ENCODE measurements at regions not wholly inside any gene's neighbourhood (a gene's known extent, or its start where the extent isn't known, plus 50 kb on each side); places are given as distances from the start of the nearest gene placed in this dataset.

DNA sequence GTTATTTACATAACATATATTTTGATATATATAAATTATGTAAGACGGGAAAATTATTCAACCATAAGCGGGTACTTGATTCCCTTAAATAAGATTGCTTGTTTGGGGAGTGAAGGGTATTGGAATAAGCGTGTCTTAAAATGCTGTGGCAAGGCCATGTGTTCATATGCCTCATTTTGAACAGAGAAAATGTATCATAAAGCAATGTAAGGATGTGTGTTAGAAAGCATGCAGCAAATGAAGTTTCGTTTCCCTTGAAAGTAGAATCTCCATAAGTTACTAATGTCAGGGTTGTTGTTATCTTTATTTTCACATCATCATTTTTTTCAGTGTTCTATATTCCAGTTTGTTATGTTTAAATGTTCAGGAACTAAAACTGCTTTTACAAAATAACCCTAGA lies 465.6 kb downstream of the FOXG1 start:
- ATAC-seq (no peak), DNase-seq (no peak)
- H3K27ac ChIP-seq = no peak overlapping the region
- 82 to 84% (median 83%) methylated on average over 4 of the region's 4 CpGs for WGBS, 3 donors
- H3K36me3 ChIP-seq (ENCODE audit: insufficient read depth in 1 of 2, low read depth in 1 of 2) = no peaks in the 10 kb centered on the region
- no peaks in the 10 kb centered on the region for H3K4me1 ChIP-seq
- no peaks in the 10 kb centered on the region for H3K27me3 ChIP-seq (ENCODE audit: insufficient read depth in 3 of 3, low read length in 2 of 3)
- TF ChIP-seq CTCF (IDR thresholded peaks at IDR 0.05) = no peak
- intact Hi-C loops (cut with DNase I) = no loop called here
- H3K4me3 ChIP-seq = no peak overlapping the region
- no peaks in the 10 kb centered on the region for H3K9me3 ChIP-seq

GRCh38 chr14:29232711-29233110 lies 466.1 kb downstream of the FOXG1 start:
- no peaks in the 10 kb centered on the region for H3K27me3 ChIP-seq (ENCODE audit: insufficient read depth in 3 of 3, low read length in 2 of 3)
- no peaks in the 10 kb centered on the region for H3K9me3 ChIP-seq
- no peak for TF ChIP-seq CTCF (IDR thresholded peaks at IDR 0.05)
- ATAC-seq (no peak), DNase-seq (no peak)
- H3K4me1 ChIP-seq = no peaks in the 10 kb centered on the region
- intact Hi-C loops (cut with DNase I) = no loop called here
- no peak overlapping the region for H3K27ac ChIP-seq
- no peak overlapping the region for H3K4me3 ChIP-seq
- no peaks in the 10 kb centered on the region for H3K36me3 ChIP-seq (ENCODE audit: insufficient read depth in 1 of 2, low read depth in 1 of 2)

DNA sequence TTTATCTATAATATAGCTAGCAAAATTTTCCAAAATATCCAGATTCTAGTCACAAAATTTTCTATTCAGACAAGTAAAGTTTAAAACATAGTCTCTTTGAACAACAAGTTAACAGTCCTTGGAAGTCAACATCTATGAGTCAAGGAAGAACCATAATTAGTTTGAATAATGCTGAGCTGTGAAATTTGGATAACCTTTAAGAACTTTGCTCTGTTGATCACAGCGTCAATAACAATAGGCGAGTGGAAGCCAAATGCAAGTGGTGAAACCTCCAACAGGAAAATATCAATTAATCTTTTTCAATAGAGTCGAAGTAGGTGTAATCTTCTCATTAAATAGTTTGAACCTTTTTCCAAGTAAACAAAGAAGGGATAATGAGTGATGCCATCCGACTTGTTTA lies 466.6 kb downstream of the FOXG1 start:
- 50 to 56% (median 52%) methylated on average over 4 of the region's 4 CpGs for WGBS, 3 donors
- intact Hi-C loops (cut with DNase I) = no loop called here
- H3K27ac ChIP-seq = no peak overlapping the region

GRCh38 chr14:29235991-29236390 lies 469.4 kb downstream of the FOXG1 start:
- intact Hi-C loops (cut with DNase I) = no loop called here
- Histone ChIP-seq H3K4me1 (no peaks in the 10 kb centered on the region), H3K4me3 (no peak overlapping the region), H3K27me3 (ENCODE audit: insufficient read depth in 3 of 3, low read length in 2 of 3) (no peaks in the 10 kb centered on the region), H3K36me3 (ENCODE audit: insufficient read depth in 1 of 2, low read depth in 1 of 2) (no peaks in the 10 kb centered on the region), H3K27ac (no peak overlapping the region), H3K9me3 (no peaks in the 10 kb centered on the region)
- no peak for TF ChIP-seq CTCF (IDR thresholded peaks at IDR 0.05)
- DNase-seq (no peak), ATAC-seq (no peak)
- 61 to 76% (median 74%) methylated on average over 1 of the region's 1 CpG for WGBS, 3 donors

More for the DNA sequence above, 466.6 kb downstream of the FOXG1 start:
- H3K27me3 ChIP-seq (ENCODE audit: insufficient read depth in 3 of 3, low read length in 2 of 3) = no peaks in the 10 kb centered on the region
- no peaks in the 10 kb centered on the region for H3K9me3 ChIP-seq
- no peak for TF ChIP-seq CTCF (IDR thresholded peaks at IDR 0.05)
- no peaks in the 10 kb centered on the region for H3K36me3 ChIP-seq (ENCODE audit: insufficient read depth in 1 of 2, low read depth in 1 of 2)
- H3K4me1 ChIP-seq = no peaks in the 10 kb centered on the region
- ATAC-seq (no peak), DNase-seq (no peak)
- no peak overlapping the region for H3K4me3 ChIP-seq

DNA sequence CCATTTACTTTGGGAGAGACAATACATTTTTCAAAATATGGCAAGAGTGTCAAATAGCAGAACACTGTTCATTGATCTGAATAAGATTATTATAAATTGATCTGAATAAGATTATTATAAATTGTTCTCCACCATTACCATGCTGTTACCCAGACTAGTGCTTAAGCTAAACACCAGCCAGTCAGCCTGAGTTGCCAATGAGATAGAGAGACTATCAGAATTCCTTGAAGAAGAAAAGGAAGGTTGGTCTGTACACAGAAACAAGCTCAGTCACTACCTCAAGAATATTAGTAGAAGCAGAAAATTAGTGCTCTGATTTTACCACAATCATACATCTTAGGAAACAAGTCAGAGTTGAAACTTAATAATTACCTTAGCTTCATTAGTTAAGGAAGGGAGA lies 469.8 kb downstream of the FOXG1 start:
- intact Hi-C loops (cut with DNase I) = no loop called here
- no peak for TF ChIP-seq CTCF (IDR thresholded peaks at IDR 0.05)
- Histone ChIP-seq H3K4me3 (no peak overlapping the region), H3K27me3 (ENCODE audit: insufficient read depth in 3 of 3, low read length in 2 of 3) (no peaks in the 10 kb centered on the region), H3K36me3 (ENCODE audit: insufficient read depth in 1 of 2, low read depth in 1 of 2) (no peaks in the 10 kb centered on the region), H3K27ac (no peak overlapping the region), H3K9me3 (no peaks in the 10 kb centered on the region), H3K4me1 (no peaks in the 10 kb centered on the region)
- DNase-seq (no peak), ATAC-seq (no peak)

Measured in psoas muscle (tissue), 7 donors.